H1 (cell line): ENCODE measurements at regions not wholly inside any gene's neighbourhood (a gene's known extent, or its start where the extent isn't known, plus 50 kb on each side); places are given as distances from the start of the nearest gene placed in this dataset.

Experiments used
- CTCF ChIA-PET: fragments of 300-600 bp; sonication (Branson Sonifier 250); formaldehyde crosslinking; loops from one replicate; lab custom pipeline; 2021; ENCODE audit not compliant: partially characterized antibody; lab: Charles Lee
- POLR2A ChIA-PET: fragments of 300-600 bp; sonication (Branson Sonifier 250); formaldehyde crosslinking; loops from one replicate; lab custom pipeline; 2021; ENCODE audit warnings: inconsistent platforms; ENCODE audit not compliant: partially characterized antibody; lab: Charles Lee
- DNase-seq, 2 experiments: peaks; one replicate each; pipeline versions ENCODE4 v3.0.0 to v3.0.0-alpha.2; 2010 to 2022; ENCODE audit warnings: low spot score in 2 of 2, low read depth in 1 of 2, mixed read lengths in 1 of 2
- FAIRE-seq: peaks from 2 replicates; lab custom pipeline; 2011; peaks lifted over from hg19 to GRCh38; lab: Jason Lieb, UNC
- H2AFZ ChIP-seq: 2 replicates; pipeline ENCODE4 v1.8.1; 2012; ENCODE audit warnings: low read length, inconsistent platforms
- H2AK5ac ChIP-seq: 2 replicates; pipeline ENCODE4 v1.6.1; 2013; ENCODE audit warnings: low read depth, low read length
- H2BK120ac ChIP-seq: replicated peaks from 2 replicates; pipeline ENCODE3; 2013; ENCODE audit warnings: low read depth, low read length, inconsistent platforms
- H2BK12ac ChIP-seq: 2 replicates; pipeline ENCODE4 v1.6.1; 2013; ENCODE audit warnings: low read depth, low read length
- H2BK15ac ChIP-seq: 2 replicates; pipeline ENCODE4 v1.6.1; 2013; ENCODE audit warnings: low read length
- H2BK20ac ChIP-seq: 2 replicates; pipeline ENCODE4 v1.6.1; 2013; ENCODE audit warnings: low read length
- H2BK5ac ChIP-seq: 2 replicates; pipeline ENCODE4 v1.6.1; 2013; ENCODE audit warnings: low read depth, low read length
- H3K14ac ChIP-seq: 2 replicates; pipeline ENCODE4 v1.6.1; 2013; ENCODE audit warnings: inconsistent platforms; ENCODE audit not compliant: insufficient read length
- H3K18ac ChIP-seq: 2 replicates; pipeline ENCODE4 v1.6.1; 2013; ENCODE audit warnings: low read length; ENCODE audit errors: extremely low read depth
- H3K23ac ChIP-seq: 2 replicates; pipeline ENCODE4 v1.6.1; 2013; ENCODE audit warnings: inconsistent platforms; ENCODE audit not compliant: insufficient read length
- H3K23me2 ChIP-seq: 2 replicates; pipeline ENCODE4 v1.6.1; 2013; ENCODE audit warnings: low read depth, low read length
- H3K27ac ChIP-seq: 2 replicates; pipeline ENCODE4 v1.6.1; 2011; ENCODE audit warnings: low read depth, low read length, inconsistent platforms
- H3K27me3 ChIP-seq, 4 experiments: replicated peaks in 1 of 4; 1 replicate in 1 of 4; 2 replicates in 3 of 4; pipeline versions ENCODE4 v1.6.1 to v1.8.1; 2011 to 2013; ENCODE audit warnings: low read length in 3 of 4, mild to moderate bottlenecking in 3 of 4, inconsistent platforms in 2 of 4, mixed read lengths in 2 of 4, moderate library complexity in 1 of 4; ENCODE audit not compliant: control insufficient read depth in 3 of 4, insufficient read depth in 3 of 4; ENCODE audit errors: extremely low read depth in 1 of 4
- H3K36me3 ChIP-seq, 4 experiments: 2 replicates each; pipeline versions ENCODE4 v1.6.1 to v1.8.1; 2011 to 2013; ENCODE audit warnings: mild to moderate bottlenecking in 4 of 4, low read length in 3 of 4, moderate library complexity in 2 of 4, control low read depth in 1 of 4, inconsistent platforms in 1 of 4; ENCODE audit not compliant: insufficient read depth in 4 of 4, control insufficient read depth in 2 of 4
- H3K4ac ChIP-seq: replicated peaks from 2 replicates; pipeline ENCODE3; 2013; ENCODE audit warnings: low read length, low read depth, mixed read lengths, inconsistent platforms; ENCODE audit not compliant: insufficient read length
- H3K4me1 ChIP-seq, 4 experiments: replicated peaks in 1 of 4; 1 replicate in 1 of 4; 2 replicates in 3 of 4; pipeline versions ENCODE4 v1.6.1 to v1.8.1; 2011 to 2013; ENCODE audit warnings: low read length in 3 of 4, inconsistent platforms in 2 of 4, mixed read lengths in 1 of 4; ENCODE audit not compliant: insufficient read depth in 4 of 4, control insufficient read depth in 3 of 4
- H3K4me2 ChIP-seq, 2 experiments: 2 replicates each; pipeline versions ENCODE4 v1.6.1 to v1.8.1; 2011 to 2013; ENCODE audit warnings: low read depth in 2 of 2, low read length in 2 of 2, control low read depth in 1 of 2, inconsistent platforms in 1 of 2, mild to moderate bottlenecking in 1 of 2; ENCODE audit not compliant: insufficient read depth in 1 of 2
- H3K4me3 ChIP-seq, 4 experiments: fragments of 200-600, 300-600 bp in 1 of 4; sonication (generic), shearing (Covaris generic), sonication (Bioruptor Twin) in 1 of 4; 2 replicates each; pipeline versions ENCODE4 v1.5.1 to v1.8.1; 2011 to 2016; ENCODE audit warnings: low read length in 4 of 4, low read depth in 3 of 4, control low read depth in 2 of 4, inconsistent platforms in 2 of 4, mild to moderate bottlenecking in 2 of 4, mixed read lengths in 1 of 4, moderate library complexity in 1 of 4; ENCODE audit not compliant: insufficient read depth in 2 of 4; ENCODE audit errors: extremely low read depth in 1 of 4
- H3K56ac ChIP-seq: replicated peaks from 2 replicates; pipeline ENCODE3; 2013; ENCODE audit warnings: low read depth, mild to moderate bottlenecking, mixed read lengths, low read length, inconsistent platforms; ENCODE audit not compliant: insufficient read length
- H3K79me1 ChIP-seq: 2 replicates; pipeline ENCODE4 v1.6.1; 2013; ENCODE audit warnings: low read depth, low read length, control low read depth
- H3K79me2 ChIP-seq, 2 experiments: 2 replicates each; pipeline versions ENCODE4 v1.6.1 to v1.8.1; 2012 to 2013; ENCODE audit warnings: low read length in 2 of 2, mild to moderate bottlenecking in 2 of 2, inconsistent platforms in 1 of 2; ENCODE audit not compliant: insufficient read depth in 2 of 2, control insufficient read depth in 1 of 2
- H3K9ac ChIP-seq, 4 experiments: replicated peaks in 1 of 4; 1 replicate in 1 of 4; 2 replicates in 3 of 4; pipeline versions ENCODE4 v1.6.1 to v1.8.1; 2011 to 2013; ENCODE audit warnings: low read depth in 3 of 4, low read length in 3 of 4, control low read depth in 2 of 4, mild to moderate bottlenecking in 2 of 4, moderate library complexity in 2 of 4, inconsistent platforms in 1 of 4; ENCODE audit errors: extremely low read depth in 1 of 4
- H3K9me3 ChIP-seq, 2 experiments: 2 replicates each; pipeline versions ENCODE4 v1.6.1 to v1.8.1; 2012 to 2013; ENCODE audit warnings: mild to moderate bottlenecking in 2 of 2, moderate library complexity in 2 of 2, control low read depth in 1 of 2, inconsistent platforms in 1 of 2, low read depth in 1 of 2, low read length in 1 of 2, mixed read lengths in 1 of 2; ENCODE audit not compliant: insufficient read depth in 2 of 2
- H4K20me1 ChIP-seq, 2 experiments: replicated peaks in 1 of 2; 2 replicates each; pipeline versions ENCODE3 to v1.8.1; 2011 to 2013; ENCODE audit warnings: inconsistent platforms in 2 of 2, low read length in 2 of 2, mild to moderate bottlenecking in 1 of 2; ENCODE audit not compliant: insufficient read depth in 2 of 2, control insufficient read depth in 1 of 2
- H4K5ac ChIP-seq: 2 replicates; pipeline ENCODE4 v1.6.1; 2013; ENCODE audit warnings: low read length, low read depth, mixed read lengths, inconsistent platforms; ENCODE audit not compliant: insufficient read length
- H4K8ac ChIP-seq: 2 replicates; pipeline ENCODE4 v1.8.0; 2013; ENCODE audit warnings: mild to moderate bottlenecking, moderate library complexity, low read length, inconsistent platforms; ENCODE audit not compliant: insufficient read depth; ENCODE audit errors: extremely low read depth
- H4K91ac ChIP-seq: replicated peaks from 2 replicates; pipeline ENCODE3; 2013; ENCODE audit warnings: low read length, mixed read lengths, inconsistent platforms; ENCODE audit not compliant: insufficient read length
- BACH1 ChIP-seq: IDR thresholded peaks from 2 replicates; pipeline ENCODE4 v1.6.1; 2012; ENCODE audit warnings: low read length, improper control_type of control experiment
- CHD1 ChIP-seq: IDR thresholded peaks from 2 replicates; pipeline ENCODE4 v1.6.1; 2012; ENCODE audit warnings: low read depth, low read length, improper control_type of control experiment
- FOSL1 ChIP-seq: IDR thresholded peaks from 2 replicates; pipeline ENCODE4 v1.6.1; 2011; ENCODE audit warnings: mild to moderate bottlenecking, low read depth, low read length, moderate library complexity; ENCODE audit not compliant: insufficient read depth
- POLR2A ChIP-seq, 2 experiments: IDR thresholded peaks; 1 replicate in 1 of 2; 2 replicates in 1 of 2; pipeline ENCODE4 v1.6.1; 2011; ENCODE audit warnings: low read depth in 2 of 2, low read length in 2 of 2, mild to moderate bottlenecking in 2 of 2; ENCODE audit errors: control extremely low read depth in 1 of 2
- SAP30 ChIP-seq: fragments of 300-600 bp; sonication (generic); IDR thresholded peaks from 2 replicates; pipeline ENCODE4 v1.7.1; 2012; ENCODE audit warnings: low read length, moderate library complexity, mild to moderate bottlenecking, inconsistent platforms; ENCODE audit not compliant: insufficient read depth, insufficient replicate concordance
- WGBS, 2 experiments: shearing (Covaris generic) in 1 of 2; methylation state at CpG; one replicate each; pipeline versions ENCODE4 v1.1.6 to v1.1.7; 2013 to 2015; ENCODE audit warnings: low lambda C conversion rate in 2 of 2, mixed read lengths in 2 of 2, inconsistent platforms in 1 of 2, low coverage in 1 of 2, missing lambda C conversion rate in 1 of 2; ENCODE audit not compliant: insufficient replicate concordance in 2 of 2, insufficient coverage in 1 of 2, insufficient read length in 1 of 2; ENCODE audit errors: extremely low coverage in 1 of 2, missing lambda C conversion rate in 1 of 2; 5-methylcytosine and 5-hydroxymethylcytosine counted together

DNA sequence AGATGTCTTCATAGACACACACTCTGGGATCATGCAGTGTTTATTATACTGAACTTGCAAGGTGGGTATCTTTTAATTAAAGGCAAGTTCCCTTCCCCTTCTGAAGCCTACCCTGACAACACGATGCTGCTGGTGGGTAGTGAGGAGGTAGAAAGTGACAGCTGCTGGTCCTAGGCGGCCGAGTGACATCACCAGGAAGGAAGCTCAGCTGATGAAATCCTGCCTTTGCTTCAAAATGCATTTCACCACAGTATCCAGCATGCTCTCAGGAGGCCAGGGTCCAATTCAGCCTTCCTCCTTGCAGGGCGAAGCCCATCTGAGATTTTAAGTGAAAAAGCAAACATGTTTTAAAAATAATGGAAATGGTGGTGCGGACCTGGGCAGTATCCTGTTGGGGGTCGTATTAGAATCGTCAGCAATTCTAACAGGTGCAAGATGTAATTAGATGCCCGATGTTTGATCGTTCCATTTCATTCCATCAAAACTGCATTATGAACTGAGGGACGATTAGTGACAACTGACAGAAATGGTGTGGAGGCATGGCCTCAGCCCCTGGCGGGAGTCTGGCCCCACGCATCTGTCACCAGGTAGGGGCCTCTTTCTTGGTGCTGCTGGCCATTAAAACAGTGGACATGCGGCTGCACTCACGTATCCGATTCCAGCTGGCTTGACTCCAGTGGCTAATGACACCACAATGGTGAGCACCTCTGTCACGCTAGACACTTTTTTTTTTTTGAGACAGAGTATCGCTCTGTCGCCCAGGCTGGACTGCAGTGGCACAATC, 324.8 kb upstream of the C1orf174 start:
- H3K9ac ChIP-seq, result no peak overlapping the region
- no peak overlapping the region for H2AK5ac ChIP-seq
- H4K20me1 ChIP-seq, result no peaks in the 10 kb centered on the region
- no peak overlapping the region for H2AFZ ChIP-seq
- no peak overlapping the region for H2BK12ac ChIP-seq
- no peak overlapping the region for H4K91ac ChIP-seq
- no peak overlapping the region for H4K5ac ChIP-seq
- ChIA-PET POLR2A (no interaction called here), CTCF (no interaction called here)
- no peak overlapping the region for H2BK20ac ChIP-seq
- H3K79me2 ChIP-seq, result no peaks in the 10 kb centered on the region
- H3K4me2 ChIP-seq, result no peak overlapping the region
- no peaks in the 10 kb centered on the region for H3K79me1 ChIP-seq
- H3K4ac ChIP-seq, result no peak overlapping the region
- H3K18ac ChIP-seq, result no peak overlapping the region
- no peaks in the 10 kb centered on the region for H3K36me3 ChIP-seq
- DNase-seq (no peak), FAIRE-seq (no peak)
- H3K4me1 ChIP-seq, result no peaks in the 10 kb centered on the region
- no peak overlapping the region for H3K27ac ChIP-seq
- no peak overlapping the region for H2BK15ac ChIP-seq
- H2BK120ac ChIP-seq, result no peak overlapping the region
- no peak overlapping the region for H3K14ac ChIP-seq
- H4K8ac ChIP-seq, result no peak overlapping the region
- no peak overlapping the region for H3K56ac ChIP-seq
- H3K27me3 ChIP-seq, result no peaks in the 10 kb centered on the region
- no peak overlapping the region for H3K4me3 ChIP-seq
- 85% methylated on average over 16 of the region's 18 CpGs; no CpG with 5 or more reads in 1 of the 2 experiments for WGBS, 2 experiments
- no peak overlapping the region for H2BK5ac ChIP-seq
- H3K23ac ChIP-seq, result no peak overlapping the region
- no peaks in the 10 kb centered on the region for H3K23me2 ChIP-seq
- peaks cover 7 to 45% of the 10 kb centered on the region in 2 experiments; a peak in 3 of 4 replicates for H3K9me3 ChIP-seq
- TF ChIP-seq FOSL1, result no peak
- no peak for TF ChIP-seq SAP30
- TF ChIP-seq CHD1, result no peak
- no peak for TF ChIP-seq POLR2A (IDR thresholded peaks at IDR 0.05; ENCODE audit: control extremely low read depth in 1 of 2, low read depth in 2 of 2, low read length in 2 of 2)
- no peak for TF ChIP-seq BACH1
